DMS153 (cell line): ENCODE measurements at regions not wholly inside any gene's neighbourhood (a gene's known extent, or its start where the extent isn't known, plus 50 kb on each side); places are given as distances from the start of the nearest gene placed in this dataset.
"Not testable (repeated sequence)": the region's sequence is repeated elsewhere in the genome, so short reads cannot be mapped to it uniquely, and the experiment has no call there.

Experiments
- DNase-seq: peaks from one replicate; lab custom pipeline; 2025; lab: John Stamatoyannopoulos, UW

DNA sequence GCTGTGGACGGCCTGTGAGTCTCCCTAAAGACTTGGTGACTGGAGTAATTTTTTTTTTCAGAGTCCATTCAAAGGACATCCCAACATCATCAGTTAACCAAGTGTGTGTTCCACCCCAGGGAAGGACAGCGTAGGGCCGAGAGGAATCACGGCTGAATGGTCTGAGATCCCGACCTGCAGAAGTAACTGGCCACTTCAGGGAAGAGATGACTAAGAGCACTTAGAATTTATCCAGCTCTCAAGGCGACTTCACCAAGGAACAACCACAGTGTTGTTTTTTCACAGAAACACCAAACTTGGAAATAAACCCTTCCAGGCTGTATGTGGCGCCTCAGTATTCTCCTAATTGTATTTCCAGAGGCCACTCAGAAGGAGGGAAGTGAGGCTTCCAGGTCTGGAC, 231.6 kb downstream of the FNDC1 start:
- DNase-seq: no peak

GRCh38 chr6:159399751-159400221, 230.6 kb downstream of the FNDC1 start:
- no peak for DNase-seq

DNA sequence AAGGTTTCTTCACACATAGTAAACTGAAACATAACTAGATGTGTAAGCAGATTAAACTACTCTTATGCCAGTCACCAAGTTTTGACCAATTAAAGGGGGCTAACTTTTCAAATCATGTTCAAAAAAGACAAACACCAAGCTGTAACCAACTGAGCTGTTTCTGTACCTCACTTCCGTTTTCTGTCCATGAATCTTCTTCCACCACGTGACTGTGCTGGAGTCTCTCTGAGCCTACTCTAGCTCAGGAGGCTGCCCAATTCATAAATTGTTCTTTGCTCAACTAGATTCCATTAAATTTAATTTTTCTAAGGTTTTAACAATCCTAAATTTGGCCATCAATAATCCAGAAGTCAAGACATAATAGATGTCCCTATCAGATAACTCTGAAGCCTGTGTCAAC, 229.4 kb downstream of the FNDC1 start:
- DNase-seq: no peak

GRCh38 chr6:159397753-159398152, 228.6 kb downstream of the FNDC1 start:
- no peak for DNase-seq

GRCh38 chr6:159395609-159396008, 226.4 kb downstream of the FNDC1 start:
- DNase-seq: no peak

- not testable (repeated sequence) for DNase-seq
Observed at GRCh38 chr6:159392695-159393094, 223.5 kb downstream of the FNDC1 start.

GRCh38 chr6:159390381-159390780, 221.2 kb downstream of the FNDC1 start:
- no peak for DNase-seq

GRCh38 chr6:159389695-159390094, 220.5 kb downstream of the FNDC1 start:
- DNase-seq: no peak

DNA sequence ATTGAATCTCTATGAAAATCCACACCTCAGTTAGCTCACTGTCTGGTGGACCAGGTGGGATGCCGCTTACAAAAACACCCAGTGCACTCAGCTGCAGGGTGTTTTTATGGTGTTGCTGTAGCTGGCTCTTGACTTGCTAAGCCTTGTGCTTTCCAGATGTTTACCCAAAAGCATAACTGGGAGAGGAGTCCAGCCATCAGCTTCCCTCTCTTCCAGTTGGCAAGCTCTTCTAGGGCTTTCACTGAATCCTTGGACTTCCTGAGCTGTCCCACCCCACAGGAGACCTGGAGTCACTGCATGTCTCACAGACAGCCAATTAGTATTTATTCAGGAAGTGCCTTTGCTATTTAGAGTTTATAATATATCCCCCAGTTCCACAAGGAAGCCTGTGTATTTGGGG, 210.9 kb downstream of the FNDC1 start:
- DNase-seq: no peak

GRCh38 chr6:159378411-159379328, 209.5 kb downstream of the FNDC1 start:
- DNase-seq: no peak

- no peak for DNase-seq
Observed at GRCh38 chr6:159376516-159377158, 207.4 kb downstream of the FNDC1 start.

DNA sequence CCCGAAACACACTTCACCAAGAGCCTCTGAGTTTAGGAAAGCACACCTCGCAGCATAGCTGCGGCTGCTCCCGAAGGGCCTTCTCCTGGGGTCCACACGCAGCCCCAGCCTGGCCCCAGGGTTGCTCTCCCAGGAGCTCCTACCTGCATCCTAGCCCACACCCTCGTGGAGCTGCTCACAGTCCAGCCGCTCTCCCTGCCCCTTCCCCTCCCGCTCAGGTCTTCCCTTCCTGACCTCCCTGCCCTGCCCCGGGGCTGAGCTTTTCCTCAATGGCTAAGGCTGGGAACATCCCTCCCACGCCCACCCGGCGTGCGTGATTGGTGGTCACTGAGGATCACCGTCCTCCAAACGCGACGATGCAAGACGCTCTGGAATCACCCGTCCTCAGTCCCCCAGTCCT, 205.8 kb downstream of the FNDC1 start:
- no peak for DNase-seq

GRCh38 chr6:159373670-159374069, 204.5 kb downstream of the FNDC1 start:
- no peak for DNase-seq

- DNase-seq: no peak
Observed at GRCh38 chr6:159372333-159372732, 203.1 kb downstream of the FNDC1 start.

GRCh38 chr6:159360306-159360705, 191.1 kb downstream of the FNDC1 start:
- DNase-seq: no peak

- no peak for DNase-seq
Observed at GRCh38 chr6:159359581-159360297, 190.5 kb downstream of the FNDC1 start.

- no peak for DNase-seq
Observed at GRCh38 chr6:159358562-159358961, 189.4 kb downstream of the FNDC1 start.

GRCh38 chr6:159357211-159357915, 188.2 kb downstream of the FNDC1 start:
- no peak for DNase-seq

DNA sequence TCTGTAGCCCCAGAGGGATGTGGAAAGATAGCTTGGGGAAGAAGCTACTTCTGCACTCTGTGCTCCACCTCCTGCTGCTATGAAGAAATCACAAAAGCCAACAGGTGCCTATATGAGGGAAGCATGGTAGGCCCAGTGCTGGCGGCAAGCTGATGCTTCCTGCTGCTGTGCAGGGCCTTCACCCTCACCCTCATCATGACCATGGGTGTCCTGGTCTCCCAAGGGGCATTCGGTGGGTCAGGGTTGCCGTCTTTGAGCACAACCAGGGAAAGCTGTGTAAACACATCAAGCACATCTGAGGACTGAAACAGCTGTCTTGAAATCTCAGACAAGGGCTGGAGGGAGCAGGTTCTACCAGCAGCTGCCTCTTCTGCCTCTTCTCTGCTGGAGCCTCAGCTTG, 184.0 kb downstream of the FNDC1 start:
- DNase-seq: no peak

GRCh38 chr6:159351707-159352106, 182.5 kb downstream of the FNDC1 start:
- no peak for DNase-seq

DNA sequence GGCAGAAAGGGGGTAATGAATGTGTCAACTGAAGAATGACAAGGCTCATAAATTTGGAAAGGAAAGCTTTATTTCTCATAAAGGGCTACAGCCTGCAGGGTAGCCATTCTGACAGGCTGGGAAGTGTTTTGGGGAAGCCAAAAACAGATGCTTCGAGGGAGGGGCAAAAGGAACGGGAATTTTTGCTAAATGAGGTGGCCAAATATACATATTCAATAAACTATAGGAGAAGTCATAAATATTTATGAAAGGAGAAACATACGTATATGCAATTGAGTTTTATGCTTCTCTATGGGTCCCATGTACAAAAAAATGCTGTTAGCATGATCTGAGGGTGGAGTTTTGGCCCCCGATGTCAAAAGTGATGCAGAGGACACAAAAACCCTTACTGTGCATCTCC, 180.7 kb downstream of the FNDC1 start:
- no peak for DNase-seq

- DNase-seq: no peak
Observed at GRCh38 chr6:159343709-159344108, 174.5 kb downstream of the FNDC1 start.
